Mammary epithelial cell (primary cell): ENCODE measurements at regions not wholly inside any gene's neighbourhood (a gene's known extent, or its start where the extent isn't known, plus 50 kb on each side); places are given as distances from the start of the nearest gene placed in this dataset.

Experiments used
- EZH2 ChIP-seq: IDR thresholded peaks from 2 replicates; pipeline ENCODE4 v1.6.1; 2012; ENCODE audit warnings: low read length, inconsistent platforms, borderline replicate concordance
- TF ChIP-seq, protein P1 (sequence below), 2 donors: IDR thresholded peaks in 1 of 2; conservative IDR thresholded peaks in 1 of 2; 2 replicates each; pipeline ENCODE4 v1.5.1; 2011 to 2012; ENCODE audit warnings: inconsistent platforms in 2 of 2, low read length in 2 of 2, mild to moderate bottlenecking in 2 of 2, control low read depth in 1 of 2, low read depth in 1 of 2; ENCODE audit not compliant: insufficient read depth in 1 of 2; ENCODE audit errors: extremely low read depth in 1 of 2

- TF ChIP-seq, protein P1, sequence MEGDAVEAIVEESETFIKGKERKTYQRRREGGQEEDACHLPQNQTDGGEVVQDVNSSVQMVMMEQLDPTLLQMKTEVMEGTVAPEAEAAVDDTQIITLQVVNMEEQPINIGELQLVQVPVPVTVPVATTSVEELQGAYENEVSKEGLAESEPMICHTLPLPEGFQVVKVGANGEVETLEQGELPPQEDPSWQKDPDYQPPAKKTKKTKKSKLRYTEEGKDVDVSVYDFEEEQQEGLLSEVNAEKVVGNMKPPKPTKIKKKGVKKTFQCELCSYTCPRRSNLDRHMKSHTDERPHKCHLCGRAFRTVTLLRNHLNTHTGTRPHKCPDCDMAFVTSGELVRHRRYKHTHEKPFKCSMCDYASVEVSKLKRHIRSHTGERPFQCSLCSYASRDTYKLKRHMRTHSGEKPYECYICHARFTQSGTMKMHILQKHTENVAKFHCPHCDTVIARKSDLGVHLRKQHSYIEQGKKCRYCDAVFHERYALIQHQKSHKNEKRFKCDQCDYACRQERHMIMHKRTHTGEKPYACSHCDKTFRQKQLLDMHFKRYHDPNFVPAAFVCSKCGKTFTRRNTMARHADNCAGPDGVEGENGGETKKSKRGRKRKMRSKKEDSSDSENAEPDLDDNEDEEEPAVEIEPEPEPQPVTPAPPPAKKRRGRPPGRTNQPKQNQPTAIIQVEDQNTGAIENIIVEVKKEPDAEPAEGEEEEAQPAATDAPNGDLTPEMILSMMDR (conservative IDR thresholded peaks at IDR 0.05 in 1 of 2, IDR thresholded peaks at IDR 0.05 in 1 of 2; ENCODE audit: extremely low read depth in 1 of 2, insufficient read depth in 1 of 2, low read depth in 1 of 2, low read length in 2 of 2), result no peak
- no peak for TF ChIP-seq EZH2
Observed at GRCh38 chr2:58734365-58734764, 493.2 kb upstream of the FANCL start.
